ENCODE measurements at regions not wholly inside any gene's neighbourhood (a gene's known extent, or its start where the extent isn't known, plus 50 kb on each side); places are given as distances from the start of the nearest gene placed in this dataset.
"Not testable (repeated sequence)": the region's sequence is repeated elsewhere in the genome, so short reads cannot be mapped to it uniquely, and the experiment has no call there.

DNA sequence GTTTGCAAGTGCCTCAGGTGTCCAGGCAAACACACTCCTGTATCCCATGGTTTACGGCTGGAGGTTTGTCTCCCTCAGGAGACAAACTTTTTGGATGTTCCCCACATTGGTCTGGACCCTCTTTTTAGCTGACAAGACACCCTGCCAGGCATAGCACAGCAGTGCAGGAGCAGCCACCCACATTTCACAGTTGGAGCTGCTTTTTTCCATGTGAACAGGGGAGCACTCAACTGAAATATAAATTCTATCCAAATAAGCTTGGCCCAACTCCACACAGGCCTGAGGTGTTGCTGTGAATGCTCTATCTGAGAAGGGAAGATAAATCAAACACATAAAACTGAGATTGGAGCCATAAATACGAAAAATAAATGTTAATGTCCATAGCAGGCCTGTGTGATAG, 501.3 kb upstream of the IL12A start:
- Histone ChIP-seq H3K27ac (ENCODE audit: low read length) (no peak overlapping the region), H3K9me2 (replicated peaks; ENCODE audit: insufficient read depth, low read length) (no peaks in the 10 kb centered on the region), H3K4me2 (ENCODE audit: low read depth, low read length, poor library complexity, severe bottlenecking) (no peak overlapping the region), H3K36me3 (ENCODE audit: insufficient read depth, low read length) (no peaks in the 10 kb centered on the region), H3K4me1 (ENCODE audit: low read length) (no peaks in the 10 kb centered on the region), H3K9ac (ENCODE audit: low read length) (no peak overlapping the region), H3K4me3 (ENCODE audit: low read length) (no peak overlapping the region), H3K79me2 (ENCODE audit: low read length) (no peaks in the 10 kb centered on the region), H3K9me3 (ENCODE audit: low read length) (no peaks in the 10 kb centered on the region), H2AFZ (ENCODE audit: low read length) (no peak overlapping the region), H3K27me3 (ENCODE audit: low read length) (no peaks in the 10 kb centered on the region), H4K20me1 (ENCODE audit: insufficient read depth, low read depth, low read length) (no peaks in the 10 kb centered on the region)
- DNase-seq = no peak

DNA sequence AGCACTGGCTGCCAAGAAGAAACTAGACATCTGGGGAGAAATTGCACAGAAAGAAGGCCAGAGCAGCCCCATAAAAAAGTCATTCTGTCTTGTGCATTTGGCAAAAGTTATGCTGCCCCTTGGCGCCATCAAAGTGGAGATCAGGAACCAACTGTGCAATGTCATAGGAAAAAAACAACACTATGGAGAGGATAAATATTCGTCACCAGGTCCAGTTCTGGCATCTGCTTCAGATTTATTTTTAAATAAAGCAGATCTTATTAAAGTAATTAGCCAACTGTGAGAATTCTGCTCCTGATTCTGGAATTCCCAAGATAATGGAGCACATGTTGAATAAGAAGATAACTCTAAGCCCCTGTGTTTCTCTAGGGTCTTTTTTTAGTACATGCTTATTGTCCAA, 500.0 kb upstream of the IL12A start:
- Histone ChIP-seq H3K4me1 (ENCODE audit: low read length) (no peaks in the 10 kb centered on the region), H3K27ac (ENCODE audit: low read length) (no peak overlapping the region), H3K4me3 (ENCODE audit: low read length) (no peak overlapping the region)

GRCh38 chr3:159497361-159497760, 491.3 kb upstream of the IL12A start:
- no peaks in the 10 kb centered on the region for H3K9me2 ChIP-seq (replicated peaks; ENCODE audit: insufficient read depth, low read length)
- no peaks in the 10 kb centered on the region for H3K9me3 ChIP-seq (ENCODE audit: low read length)
- no peak overlapping the region for H3K9ac ChIP-seq (ENCODE audit: low read length)
- no peak overlapping the region for H3K4me3 ChIP-seq (ENCODE audit: low read length)
- H3K79me2 ChIP-seq (ENCODE audit: low read length) = no peaks in the 10 kb centered on the region
- H3K36me3 ChIP-seq (ENCODE audit: insufficient read depth, low read length) = no peaks in the 10 kb centered on the region
- no peak overlapping the region for H2AFZ ChIP-seq (ENCODE audit: low read length)
- DNase-seq = no peak
- H3K4me1 ChIP-seq (ENCODE audit: low read length) = no peaks in the 10 kb centered on the region
- no peaks in the 10 kb centered on the region for H4K20me1 ChIP-seq (ENCODE audit: insufficient read depth, low read depth, low read length)
- no peak overlapping the region for H3K4me2 ChIP-seq (ENCODE audit: low read depth, low read length, poor library complexity, severe bottlenecking)
- H3K27me3 ChIP-seq (ENCODE audit: low read length) = no peaks in the 10 kb centered on the region
- H3K27ac ChIP-seq (ENCODE audit: low read length) = no peak overlapping the region

More for the DNA sequence above, 500.0 kb upstream of the IL12A start:
- no peak for DNase-seq
- Histone ChIP-seq H3K9me2 (replicated peaks; ENCODE audit: insufficient read depth, low read length) (no peaks in the 10 kb centered on the region), H3K9ac (ENCODE audit: low read length) (no peak overlapping the region), H3K36me3 (ENCODE audit: insufficient read depth, low read length) (no peaks in the 10 kb centered on the region), H2AFZ (ENCODE audit: low read length) (no peak overlapping the region), H4K20me1 (ENCODE audit: insufficient read depth, low read depth, low read length) (no peaks in the 10 kb centered on the region), H3K9me3 (ENCODE audit: low read length) (no peaks in the 10 kb centered on the region), H3K79me2 (ENCODE audit: low read length) (no peaks in the 10 kb centered on the region), H3K27me3 (ENCODE audit: low read length) (no peaks in the 10 kb centered on the region), H3K4me2 (ENCODE audit: low read depth, low read length, poor library complexity, severe bottlenecking) (no peak overlapping the region)

DNA sequence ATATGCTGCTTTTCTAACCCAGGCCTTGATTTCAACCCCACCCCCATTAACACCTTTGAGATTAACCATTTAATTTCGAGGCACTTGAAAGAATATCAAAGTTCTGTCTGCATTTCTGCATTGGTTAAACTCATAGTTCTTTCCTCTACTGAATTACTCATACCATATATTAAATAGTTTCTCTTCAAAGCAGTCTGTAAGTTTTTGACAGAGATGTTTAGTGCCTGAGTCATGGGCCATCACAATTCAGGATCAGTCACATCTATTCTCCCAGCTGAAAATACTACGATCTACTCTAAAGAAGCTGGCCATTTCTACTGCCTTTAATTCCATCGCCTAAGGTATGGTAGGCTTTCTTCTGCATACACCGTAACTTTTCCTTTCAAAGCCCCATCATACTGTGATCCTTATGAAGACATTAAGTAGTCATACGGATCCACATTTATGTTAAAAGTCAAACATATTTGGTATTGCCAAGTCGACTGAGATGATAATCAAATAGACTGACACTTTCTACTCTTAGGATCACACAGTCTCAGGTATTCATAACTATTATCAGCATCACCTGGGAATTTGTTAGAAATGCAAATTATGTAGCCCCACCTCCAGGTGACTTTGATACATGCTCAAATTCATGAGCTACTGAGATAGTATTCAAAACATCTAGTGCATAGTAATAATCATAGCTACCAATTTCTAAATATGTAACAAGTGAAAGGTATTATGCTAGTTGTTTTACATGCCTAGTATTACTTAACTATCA, 489.4 kb upstream of the IL12A start:
- Histone ChIP-seq H3K4me3 (ENCODE audit: low read length) (no peak overlapping the region), H3K9me2 (replicated peaks; ENCODE audit: insufficient read depth, low read length) (no peaks in the 10 kb centered on the region), H4K20me1 (ENCODE audit: insufficient read depth, low read depth, low read length) (no peaks in the 10 kb centered on the region), H3K9ac (ENCODE audit: low read length) (no peak overlapping the region), H3K4me1 (ENCODE audit: low read length) (no peaks in the 10 kb centered on the region), H3K36me3 (ENCODE audit: insufficient read depth, low read length) (no peaks in the 10 kb centered on the region), H2AFZ (ENCODE audit: low read length) (no peak overlapping the region), H3K9me3 (ENCODE audit: low read length) (no peaks in the 10 kb centered on the region), H3K79me2 (ENCODE audit: low read length) (no peaks in the 10 kb centered on the region), H3K27me3 (ENCODE audit: low read length) (no peaks in the 10 kb centered on the region), H3K27ac (ENCODE audit: low read length) (no peak overlapping the region), H3K4me2 (ENCODE audit: low read depth, low read length, poor library complexity, severe bottlenecking) (no peak overlapping the region)
- DNase-seq = no peak

DNA sequence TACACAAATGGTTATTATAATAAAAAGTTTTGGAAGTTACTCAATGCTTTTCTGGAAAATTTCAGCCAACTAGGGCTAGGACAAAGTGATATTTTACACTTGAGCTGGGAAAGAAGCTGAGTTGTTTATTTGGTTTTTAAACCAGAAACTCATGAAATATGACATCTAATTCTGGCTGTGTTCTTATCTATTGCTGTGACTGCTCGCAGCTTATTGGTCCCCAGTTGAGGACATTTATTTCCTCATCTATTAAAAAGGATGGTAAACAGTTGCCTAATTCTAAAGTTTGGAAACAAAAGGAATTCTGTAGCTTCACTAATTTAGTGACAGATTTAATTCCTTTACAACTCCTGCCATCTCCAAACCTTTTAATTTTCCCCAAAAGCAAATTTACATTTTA, 487.6 kb upstream of the IL12A start:
- H3K4me3 ChIP-seq (ENCODE audit: low read length) = no peak overlapping the region
- no peak for DNase-seq
- no peak overlapping the region for H3K27ac ChIP-seq (ENCODE audit: low read length)
- no peaks in the 10 kb centered on the region for H3K4me1 ChIP-seq (ENCODE audit: low read length)
- H2AFZ ChIP-seq (ENCODE audit: low read length) = no peak overlapping the region
- no peaks in the 10 kb centered on the region for H3K36me3 ChIP-seq (ENCODE audit: insufficient read depth, low read length)
- H3K27me3 ChIP-seq (ENCODE audit: low read length) = no peaks in the 10 kb centered on the region
- no peaks in the 10 kb centered on the region for H4K20me1 ChIP-seq (ENCODE audit: insufficient read depth, low read depth, low read length)
- H3K4me2 ChIP-seq (ENCODE audit: low read depth, low read length, poor library complexity, severe bottlenecking) = no peak overlapping the region
- no peak overlapping the region for H3K9ac ChIP-seq (ENCODE audit: low read length)
- H3K9me2 ChIP-seq (replicated peaks; ENCODE audit: insufficient read depth, low read length) = no peaks in the 10 kb centered on the region
- no peaks in the 10 kb centered on the region for H3K9me3 ChIP-seq (ENCODE audit: low read length)
- H3K79me2 ChIP-seq (ENCODE audit: low read length) = no peaks in the 10 kb centered on the region

- H3K36me3 ChIP-seq (ENCODE audit: insufficient read depth, low read length) = no peaks in the 10 kb centered on the region
- H3K27ac ChIP-seq (ENCODE audit: low read length) = no peak overlapping the region
- H3K9me2 ChIP-seq (replicated peaks; ENCODE audit: insufficient read depth, low read length) = no peaks in the 10 kb centered on the region
- H2AFZ ChIP-seq (ENCODE audit: low read length) = no peak overlapping the region
- no peak for DNase-seq
- no peak overlapping the region for H3K4me2 ChIP-seq (ENCODE audit: low read depth, low read length, poor library complexity, severe bottlenecking)
- H3K79me2 ChIP-seq (ENCODE audit: low read length) = no peaks in the 10 kb centered on the region
- no peaks in the 10 kb centered on the region for H3K4me1 ChIP-seq (ENCODE audit: low read length)
- H3K27me3 ChIP-seq (ENCODE audit: low read length) = no peaks in the 10 kb centered on the region
- H3K4me3 ChIP-seq (ENCODE audit: low read length) = no peak overlapping the region
- no peaks in the 10 kb centered on the region for H3K9me3 ChIP-seq (ENCODE audit: low read length)
- H4K20me1 ChIP-seq (ENCODE audit: insufficient read depth, low read depth, low read length) = no peaks in the 10 kb centered on the region
- no peak overlapping the region for H3K9ac ChIP-seq (ENCODE audit: low read length)
Observed at GRCh38 chr3:159502986-159503385, 485.6 kb upstream of the IL12A start.

DNA sequence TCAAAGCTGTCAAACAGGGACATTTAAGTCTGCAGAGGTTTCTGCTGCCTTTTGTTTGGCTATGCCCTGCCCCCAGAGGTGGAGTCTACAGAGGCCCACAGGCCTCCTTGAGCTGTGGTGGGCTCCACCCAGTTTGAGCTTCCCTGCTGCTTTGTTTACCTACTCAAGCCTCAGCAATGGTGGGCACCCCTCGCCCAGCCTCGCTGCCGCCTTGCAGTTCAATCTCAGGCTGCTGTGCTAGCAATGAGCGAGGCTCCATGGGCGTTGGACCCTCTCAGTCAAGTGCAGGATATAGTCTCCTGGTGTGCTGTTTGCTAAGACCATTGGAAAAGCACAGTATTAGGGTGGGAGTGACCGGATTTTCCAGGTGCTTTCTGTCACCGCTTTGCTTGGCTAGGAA, 477.6 kb upstream of the IL12A start:
- H3K4me2 ChIP-seq (ENCODE audit: low read depth, low read length, poor library complexity, severe bottlenecking) = not testable (repeated sequence)

GRCh38 chr3:159513444-159513843, 475.2 kb upstream of the IL12A start:
- H3K79me2 ChIP-seq (ENCODE audit: low read length) = no peaks in the 10 kb centered on the region
- no peak overlapping the region for H3K4me2 ChIP-seq (ENCODE audit: low read depth, low read length, poor library complexity, severe bottlenecking)
- H3K4me3 ChIP-seq (ENCODE audit: low read length) = no peak overlapping the region
- H3K27ac ChIP-seq (ENCODE audit: low read length) = no peak overlapping the region
- no peak for DNase-seq
- H3K9me3 ChIP-seq (ENCODE audit: low read length) = no peaks in the 10 kb centered on the region
- no peaks in the 10 kb centered on the region for H3K9me2 ChIP-seq (replicated peaks; ENCODE audit: insufficient read depth, low read length)
- H3K36me3 ChIP-seq (ENCODE audit: insufficient read depth, low read length) = no peaks in the 10 kb centered on the region
- no peak overlapping the region for H3K9ac ChIP-seq (ENCODE audit: low read length)
- no peak overlapping the region for H2AFZ ChIP-seq (ENCODE audit: low read length)
- no peaks in the 10 kb centered on the region for H4K20me1 ChIP-seq (ENCODE audit: insufficient read depth, low read depth, low read length)
- no peaks in the 10 kb centered on the region for H3K4me1 ChIP-seq (ENCODE audit: low read length)
- H3K27me3 ChIP-seq (ENCODE audit: low read length) = no peaks in the 10 kb centered on the region

More for the DNA sequence above, 477.6 kb upstream of the IL12A start:
- not testable (repeated sequence) for DNase-seq; H3K4me1 ChIP-seq (ENCODE audit: low read length); H3K9ac ChIP-seq (ENCODE audit: low read length); H3K9me3 ChIP-seq (ENCODE audit: low read length); H2AFZ ChIP-seq (ENCODE audit: low read length); H3K36me3 ChIP-seq (ENCODE audit: insufficient read depth, low read length); H3K27ac ChIP-seq (ENCODE audit: low read length); H3K9me2 ChIP-seq (replicated peaks; ENCODE audit: insufficient read depth, low read length); H3K27me3 ChIP-seq (ENCODE audit: low read length); H4K20me1 ChIP-seq (ENCODE audit: insufficient read depth, low read depth, low read length); H3K79me2 ChIP-seq (ENCODE audit: low read length); H3K4me3 ChIP-seq (ENCODE audit: low read length)
